ENCODE measurements at regions not wholly inside any gene's neighbourhood (a gene's known extent, or its start where the extent isn't known, plus 50 kb on each side); places are given as distances from the start of the nearest gene placed in this dataset.
A peak's percentile ranks its signal among the peaks of the same experiment; 100 is the strongest.
"Not testable (repeated sequence)": the region's sequence is repeated elsewhere in the genome, so short reads cannot be mapped to it uniquely, and the experiment has no call there.

DNA sequence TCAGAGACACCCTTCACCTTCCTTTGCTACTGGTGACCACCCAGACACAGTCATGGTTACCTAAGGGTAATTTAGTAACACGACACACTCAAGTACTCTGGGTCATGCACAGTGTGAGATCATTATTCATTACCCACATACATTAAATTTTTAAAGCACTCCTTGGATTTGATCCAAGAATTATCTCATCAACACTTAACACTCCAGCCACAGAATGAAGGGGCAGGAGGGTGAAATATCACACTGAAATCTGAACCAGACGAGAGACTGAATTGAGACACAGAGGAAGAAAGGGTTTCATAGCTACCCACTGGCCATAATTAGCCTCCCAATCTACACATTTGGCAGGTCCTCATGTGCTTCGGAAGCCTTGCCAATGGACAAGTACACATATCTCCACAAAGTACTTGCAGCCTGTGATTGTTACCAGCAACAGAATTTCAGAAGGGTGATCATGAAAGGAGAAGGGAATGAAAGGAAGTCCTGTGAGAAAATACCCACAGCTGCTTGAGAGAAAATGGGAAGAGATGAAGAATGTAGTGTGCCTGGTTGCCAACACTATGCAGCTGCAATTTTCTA lies 189.3 kb downstream of the POLR1F start:
- Mint-ChIP-seq H3K27ac (no peak overlapping the region), H3K4me3 (no peak overlapping the region), H3K27me3 (ENCODE audit: insufficient read depth, low read depth) (no peaks in the 10 kb centered on the region), H3K9me3 (no peaks in the 10 kb centered on the region), H3K36me3 (no peaks in the 10 kb centered on the region), H3K4me1 (peaks cover 3% of the 10 kb centered on the region)
- Histone ChIP-seq H3K27me3 (no peaks in the 10 kb centered on the region), H3K27ac (no peak overlapping the region), H3F3A (ENCODE audit: low read depth) (no peaks in the 10 kb centered on the region), H3K4me2 (no peak overlapping the region), H3K4me1 (no peaks in the 10 kb centered on the region), H3K9me3 (ENCODE audit: low read depth) (no peaks in the 10 kb centered on the region), H3K4me3 (no peak overlapping the region), H3K9ac (no peak overlapping the region), H2AFZ (replicated peaks) (no peak overlapping the region), H3K79me2 (ENCODE audit: low read depth) (no peaks in the 10 kb centered on the region), H4K20me1 (ENCODE audit: low read depth) (no peaks in the 10 kb centered on the region), H3K36me3 (no peaks in the 10 kb centered on the region)
- TF ChIP-seq EZH2 (IDR thresholded peaks at IDR 0.05) (no peak), EZH2phosphoT487 (IDR thresholded peaks at IDR 0.05) (no peak)
- TF ChIP-seq, protein P1, sequence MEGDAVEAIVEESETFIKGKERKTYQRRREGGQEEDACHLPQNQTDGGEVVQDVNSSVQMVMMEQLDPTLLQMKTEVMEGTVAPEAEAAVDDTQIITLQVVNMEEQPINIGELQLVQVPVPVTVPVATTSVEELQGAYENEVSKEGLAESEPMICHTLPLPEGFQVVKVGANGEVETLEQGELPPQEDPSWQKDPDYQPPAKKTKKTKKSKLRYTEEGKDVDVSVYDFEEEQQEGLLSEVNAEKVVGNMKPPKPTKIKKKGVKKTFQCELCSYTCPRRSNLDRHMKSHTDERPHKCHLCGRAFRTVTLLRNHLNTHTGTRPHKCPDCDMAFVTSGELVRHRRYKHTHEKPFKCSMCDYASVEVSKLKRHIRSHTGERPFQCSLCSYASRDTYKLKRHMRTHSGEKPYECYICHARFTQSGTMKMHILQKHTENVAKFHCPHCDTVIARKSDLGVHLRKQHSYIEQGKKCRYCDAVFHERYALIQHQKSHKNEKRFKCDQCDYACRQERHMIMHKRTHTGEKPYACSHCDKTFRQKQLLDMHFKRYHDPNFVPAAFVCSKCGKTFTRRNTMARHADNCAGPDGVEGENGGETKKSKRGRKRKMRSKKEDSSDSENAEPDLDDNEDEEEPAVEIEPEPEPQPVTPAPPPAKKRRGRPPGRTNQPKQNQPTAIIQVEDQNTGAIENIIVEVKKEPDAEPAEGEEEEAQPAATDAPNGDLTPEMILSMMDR (IDR thresholded peaks at IDR 0.05): no peak
- DNase-seq (ENCODE audit: low spot score): no peak

DNA sequence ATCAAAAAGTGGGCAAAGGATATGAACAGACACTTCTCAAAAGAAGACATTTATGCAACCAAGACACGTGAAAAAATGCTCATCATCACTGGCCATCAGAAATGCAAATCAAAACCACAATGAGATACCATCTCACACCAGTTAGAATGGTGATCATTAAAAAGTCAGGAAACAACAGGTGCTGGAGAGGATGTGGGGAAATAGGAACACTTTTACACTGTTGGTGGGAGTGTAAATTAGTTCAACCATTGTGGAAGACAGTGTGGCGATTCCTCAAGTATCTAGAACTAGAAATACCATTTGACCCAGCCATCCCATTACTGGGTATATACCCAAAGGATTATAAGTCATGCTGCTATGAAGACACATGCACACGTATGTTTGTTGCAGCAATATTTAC lies 191.3 kb downstream of the POLR1F start:
- DNase-seq (ENCODE audit: low spot score); H3K36me3 ChIP-seq; H3K9me3 ChIP-seq (ENCODE audit: low read depth); H3K79me2 ChIP-seq (ENCODE audit: low read depth); H3K4me3 ChIP-seq; H3K27ac Mint-ChIP-seq; H3K27ac ChIP-seq; H3F3A ChIP-seq (ENCODE audit: low read depth); H2AFZ ChIP-seq (replicated peaks); H3K4me1 Mint-ChIP-seq; H3K9ac ChIP-seq; H3K4me2 ChIP-seq; H3K27me3 ChIP-seq; H3K27me3 Mint-ChIP-seq (ENCODE audit: insufficient read depth, low read depth); H3K4me1 ChIP-seq; H3K36me3 Mint-ChIP-seq; H3K9me3 Mint-ChIP-seq; H4K20me1 ChIP-seq (ENCODE audit: low read depth); H3K4me3 Mint-ChIP-seq: not testable (repeated sequence)

DNA sequence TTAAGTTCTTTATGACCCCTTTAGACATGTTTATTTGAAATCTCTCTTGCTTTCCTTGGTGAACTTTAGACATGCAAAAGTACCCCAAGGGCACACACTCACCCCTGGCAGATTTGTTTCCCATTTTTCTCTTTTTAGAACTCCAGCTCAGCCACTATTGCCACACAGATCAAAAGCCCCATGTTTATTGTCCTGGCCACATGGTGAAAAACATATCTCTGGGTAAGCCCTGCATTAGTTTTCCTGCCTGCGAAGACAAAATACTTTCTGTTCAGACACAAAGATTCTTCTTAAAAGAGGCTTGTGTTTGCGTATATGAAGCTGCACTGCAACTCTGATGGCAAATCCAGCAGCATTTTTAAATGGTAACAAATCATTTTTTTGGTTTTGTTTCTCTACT lies 200.0 kb downstream of the POLR1F start:
- Mint-ChIP-seq H3K36me3 (no peaks in the 10 kb centered on the region), H3K4me1 (peaks cover 15% of the 10 kb centered on the region), H3K9me3 (no peaks in the 10 kb centered on the region), H3K27me3 (ENCODE audit: insufficient read depth, low read depth) (no peaks in the 10 kb centered on the region), H3K4me3 (no peak overlapping the region), H3K27ac (peak overlapping the region; percentile 8)
- Histone ChIP-seq H4K20me1 (ENCODE audit: low read depth) (no peaks in the 10 kb centered on the region), H3K36me3 (no peaks in the 10 kb centered on the region), H3K4me1 (no peaks in the 10 kb centered on the region), H3K4me2 (no peak overlapping the region), H3F3A (ENCODE audit: low read depth) (no peaks in the 10 kb centered on the region), H3K9ac (no peak overlapping the region), H3K27ac (no peak overlapping the region), H3K79me2 (ENCODE audit: low read depth) (no peaks in the 10 kb centered on the region), H3K4me3 (no peak overlapping the region), H3K27me3 (no peaks in the 10 kb centered on the region), H3K9me3 (ENCODE audit: low read depth) (no peaks in the 10 kb centered on the region), H2AFZ (replicated peaks) (no peak overlapping the region)
- DNase-seq (ENCODE audit: low spot score): no peak
- TF ChIP-seq EZH2phosphoT487 (IDR thresholded peaks at IDR 0.05) (no peak), EZH2 (IDR thresholded peaks at IDR 0.05) (no peak)
- TF ChIP-seq, protein P1 (IDR thresholded peaks at IDR 0.05): no peak

DNA sequence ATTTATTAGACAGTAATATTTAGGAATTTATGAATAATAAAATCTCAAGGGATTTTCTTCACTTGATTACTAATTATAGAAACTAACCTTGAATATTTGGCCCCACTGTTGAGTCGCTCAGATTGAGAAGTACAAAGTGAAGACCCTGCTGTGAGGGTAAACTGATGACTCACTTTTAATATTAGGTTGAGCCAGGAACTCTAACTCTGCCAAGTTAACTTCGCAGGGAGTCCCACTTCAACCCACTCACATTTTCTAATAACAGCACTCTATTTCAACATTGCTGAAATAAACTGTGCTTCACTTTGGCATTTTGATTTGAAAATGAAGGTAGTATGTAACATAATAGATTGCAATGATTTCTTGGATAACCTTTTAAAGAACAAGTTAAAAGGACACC lies 200.7 kb downstream of the POLR1F start:
- H3K36me3 ChIP-seq: no peaks in the 10 kb centered on the region
- no peak overlapping the region for H3K9ac ChIP-seq
- H3K27ac ChIP-seq: no peak overlapping the region
- H3K79me2 ChIP-seq (ENCODE audit: low read depth): no peaks in the 10 kb centered on the region
- H3K4me1 ChIP-seq: no peaks in the 10 kb centered on the region
- no peak overlapping the region for H3K4me2 ChIP-seq
- no peaks in the 10 kb centered on the region for H3K36me3 Mint-ChIP-seq
- H3K4me1 Mint-ChIP-seq: peaks cover 15% of the 10 kb centered on the region
- no peaks in the 10 kb centered on the region for H3K27me3 ChIP-seq
- no peak overlapping the region for H3K27ac Mint-ChIP-seq
- H3K9me3 ChIP-seq (ENCODE audit: low read depth): no peaks in the 10 kb centered on the region
- no peaks in the 10 kb centered on the region for H3K27me3 Mint-ChIP-seq (ENCODE audit: insufficient read depth, low read depth)
- no peaks in the 10 kb centered on the region for H3F3A ChIP-seq (ENCODE audit: low read depth)
- no peak overlapping the region for H3K4me3 Mint-ChIP-seq
- no peak for DNase-seq (ENCODE audit: low spot score)
- H3K9me3 Mint-ChIP-seq: no peaks in the 10 kb centered on the region
- no peak overlapping the region for H2AFZ ChIP-seq (replicated peaks)
- H4K20me1 ChIP-seq (ENCODE audit: low read depth): no peaks in the 10 kb centered on the region
- H3K4me3 ChIP-seq: no peak overlapping the region
- TF ChIP-seq EZH2phosphoT487 (IDR thresholded peaks at IDR 0.05) (no peak), EZH2 (IDR thresholded peaks at IDR 0.05) (no peak)
- TF ChIP-seq, protein P1 (IDR thresholded peaks at IDR 0.05): no peak
